IMR-90 (cell line): ENCODE measurements at regions not wholly inside any gene's neighbourhood (a gene's known extent, or its start where the extent isn't known, plus 50 kb on each side); places are given as distances from the start of the nearest gene placed in this dataset.

Source experiments
- ATAC-seq: fragments of 200-7000 bp; cut with Tn5 transposase; 2 replicates; pipeline ENCODE4 v1.9.1; 2020; ENCODE audit warnings: low read depth, mild to moderate bottlenecking, moderate library complexity
- BruUV-seq: library from RNA; stranded (reverse); fragments of 400-500 nt; replicated peaks from 2 replicates; lab custom pipeline; 2021; lab: Mats Ljungman, UMichigan
- CTCF ChIA-PET: fragments of 300-600 bp; formaldehyde crosslinking; extraction: SDS; loops from one replicate; lab custom pipeline; 2021; ENCODE audit warnings: antibody characterized with exemption; lab: Yijun Ruan, JAX
- POLR2A ChIA-PET: fragments of 300-600 bp; sonication (Branson Sonifier 250); formaldehyde crosslinking; loops from one replicate; lab custom pipeline; 2022; ENCODE audit warnings: antibody characterized with exemption; ENCODE audit not compliant: unreplicated experiment; lab: Charles Lee
- DNase-seq: peaks from one replicate; pipeline ENCODE4 v3.0.0; 2013
- H2AFZ ChIP-seq: replicated peaks from 2 replicates; pipeline ENCODE3; 2013; ENCODE audit warnings: low read length, mild to moderate bottlenecking; ENCODE audit not compliant: poor library complexity
- H2AK5ac ChIP-seq: 2 replicates; pipeline ENCODE4 v1.6.1; 2013; ENCODE audit warnings: low read depth, low read length, inconsistent platforms
- H2AK9ac ChIP-seq: replicated peaks from 2 replicates; pipeline ENCODE3; 2013; ENCODE audit warnings: mild to moderate bottlenecking, low read depth, low read length, moderate library complexity; ENCODE audit not compliant: poor library complexity
- H2BK120ac ChIP-seq: 2 replicates; pipeline ENCODE4 v1.6.1; 2013; ENCODE audit warnings: low read depth, low read length, inconsistent platforms
- H2BK15ac ChIP-seq: 3 replicates; pipeline ENCODE4 v1.6.1; 2013; ENCODE audit warnings: low read depth, low read length, inconsistent platforms
- H2BK20ac ChIP-seq: 2 replicates; pipeline ENCODE4 v1.6.1; 2013; ENCODE audit warnings: low read depth, mild to moderate bottlenecking, inconsistent platforms, low read length, moderate library complexity
- H2BK5ac ChIP-seq: 2 replicates; pipeline ENCODE4 v1.6.1; 2013; ENCODE audit warnings: mild to moderate bottlenecking, low read depth, low read length, inconsistent platforms; ENCODE audit not compliant: poor library complexity, severe bottlenecking
- H3K14ac ChIP-seq: replicated peaks from 2 replicates; pipeline ENCODE4 v1.6.1; 2013; ENCODE audit warnings: low read depth, low read length, inconsistent platforms
- H3K18ac ChIP-seq: 2 replicates; pipeline ENCODE4 v1.6.1; 2013; ENCODE audit warnings: low read depth, low read length, control low read depth
- H3K23ac ChIP-seq: 2 replicates; pipeline ENCODE4 v1.6.1; 2013; ENCODE audit warnings: low read depth, low read length, inconsistent platforms
- H3K27ac ChIP-seq: 2 replicates; pipeline ENCODE4 v1.5.1; 2013; ENCODE audit warnings: mild to moderate bottlenecking, control low read depth, low read length; ENCODE audit not compliant: insufficient read depth
- H3K27me3 ChIP-seq: 2 replicates; pipeline ENCODE4 v1.6.1; 2013; ENCODE audit warnings: low read length; ENCODE audit not compliant: control insufficient read depth, insufficient read depth
- H3K36me3 ChIP-seq: 2 replicates; pipeline ENCODE4 v1.6.1; 2013; ENCODE audit warnings: low read length, mixed read lengths; ENCODE audit not compliant: control insufficient read depth, insufficient read depth
- H3K4ac ChIP-seq: 2 replicates; pipeline ENCODE4 v1.6.1; 2013; ENCODE audit warnings: low read depth, low read length, inconsistent platforms
- H3K4me1 ChIP-seq: 2 replicates; pipeline ENCODE4 v1.6.1; 2013; ENCODE audit warnings: low read length, mixed read lengths; ENCODE audit not compliant: control insufficient read depth, insufficient read depth
- H3K4me2 ChIP-seq: 2 replicates; pipeline ENCODE4 v1.6.1; 2013; ENCODE audit warnings: low read depth, mild to moderate bottlenecking, control low read depth, low read length, moderate library complexity
- H3K4me3 ChIP-seq: 2 replicates; pipeline ENCODE4 v1.5.1; 2013; ENCODE audit warnings: low read depth, mild to moderate bottlenecking, control low read depth, low read length, moderate library complexity; ENCODE audit not compliant: insufficient read depth
- H3K56ac ChIP-seq: 2 replicates; pipeline ENCODE4 v1.6.1; 2013; ENCODE audit warnings: low read length, inconsistent platforms; ENCODE audit not compliant: insufficient read depth; ENCODE audit errors: extremely low read depth
- H3K79me1 ChIP-seq, 2 experiments: 2 replicates each; pipeline ENCODE4 v1.6.1; 2013; ENCODE audit warnings: low read length in 2 of 2, inconsistent platforms in 1 of 2, low read depth in 1 of 2
- H3K9ac ChIP-seq: 2 replicates; pipeline ENCODE4 v1.6.1; 2013; ENCODE audit warnings: low read depth, low read length, control low read depth
- H3K9me1 ChIP-seq: 2 replicates; pipeline ENCODE4 v1.6.1; 2013; ENCODE audit warnings: low read length, inconsistent platforms; ENCODE audit not compliant: insufficient read depth
- H3K9me3 ChIP-seq: 2 replicates; pipeline ENCODE4 v1.6.1; 2013; ENCODE audit warnings: low read length; ENCODE audit not compliant: control insufficient read depth, insufficient read depth
- H4K20me1 ChIP-seq: 2 replicates; pipeline ENCODE4 v1.6.1; 2013; ENCODE audit warnings: low read length, inconsistent platforms; ENCODE audit not compliant: insufficient read depth
- H4K5ac ChIP-seq: 2 replicates; pipeline ENCODE4 v1.6.1; 2013; ENCODE audit warnings: mild to moderate bottlenecking, low read depth, low read length, control low read depth
- H4K8ac ChIP-seq, 2 experiments: 2 replicates each; pipeline ENCODE4 v1.6.1; 2013; ENCODE audit warnings: low read depth in 2 of 2, low read length in 2 of 2, control low read depth in 1 of 2, inconsistent platforms in 1 of 2
- H4K91ac ChIP-seq: 2 replicates; pipeline ENCODE4 v1.6.1; 2013; ENCODE audit warnings: low read depth, low read length, inconsistent platforms; ENCODE audit not compliant: insufficient read depth
- BHLHE40 ChIP-seq: fragments of 150-350 bp; IDR thresholded peaks from 2 replicates; pipeline ENCODE4 v1.6.1; 2016; ENCODE audit warnings: mild to moderate bottlenecking, low read depth, low read length
- CEBPB ChIP-seq: IDR thresholded peaks from 2 replicates; pipeline ENCODE4 v1.6.1; 2012; ENCODE audit warnings: low read depth, low read length, improper control_type of control experiment
- CHD1 ChIP-seq: IDR thresholded peaks from 2 replicates; pipeline ENCODE4 v1.6.1; 2012; ENCODE audit warnings: low read depth, low read length, improper control_type of control experiment
- CTCF ChIP-seq: conservative IDR thresholded peaks from 2 replicates; pipeline ENCODE4 v1.5.1; 2012; ENCODE audit warnings: mild to moderate bottlenecking, low read depth, low read length, improper control_type of control experiment
- ELK1 ChIP-seq: fragments of 150-350 bp; IDR thresholded peaks from 2 replicates; pipeline ENCODE4 v1.6.1; 2016; ENCODE audit warnings: low read depth, mild to moderate bottlenecking, low read length, moderate library complexity, borderline replicate concordance
- FOS ChIP-seq: fragments of 150-350 bp; IDR thresholded peaks from 2 replicates; pipeline ENCODE4 v1.6.1; 2016; ENCODE audit warnings: low read depth, low read length
- MAFK ChIP-seq: IDR thresholded peaks from 2 replicates; pipeline ENCODE4 v1.6.1; 2012; ENCODE audit warnings: low read depth, low read length, improper control_type of control experiment
- MAZ ChIP-seq: IDR thresholded peaks from 2 replicates; pipeline ENCODE4 v1.6.1; 2012; ENCODE audit warnings: low read depth, mild to moderate bottlenecking, low read length, improper control_type of control experiment, moderate library complexity, borderline replicate concordance
- MXI1 ChIP-seq: IDR thresholded peaks from 2 replicates; pipeline ENCODE4 v1.6.1; 2012; ENCODE audit warnings: low read depth, mild to moderate bottlenecking, low read length, moderate library complexity, borderline replicate concordance
- NFE2L2 ChIP-seq: fragments of 150-350 bp; IDR thresholded peaks from 2 replicates; pipeline ENCODE4 v1.6.1; 2016; ENCODE audit warnings: low read depth, mild to moderate bottlenecking, low read length
- POLR2A ChIP-seq: IDR thresholded peaks from 2 replicates; pipeline ENCODE4 v1.6.1; 2012; ENCODE audit warnings: mild to moderate bottlenecking, low read depth, low read length
- RAD21 ChIP-seq: IDR thresholded peaks from 2 replicates; pipeline ENCODE4 v1.6.1; 2012; ENCODE audit warnings: low read length, improper control_type of control experiment
- RCOR1 ChIP-seq: IDR thresholded peaks from 2 replicates; pipeline ENCODE4 v1.6.1; 2012; ENCODE audit warnings: mild to moderate bottlenecking, low read length, improper control_type of control experiment; ENCODE audit not compliant: insufficient replicate concordance
- RFX5 ChIP-seq: IDR thresholded peaks from 2 replicates; pipeline ENCODE4 v1.8.0; 2012; ENCODE audit warnings: low read depth, mild to moderate bottlenecking, low read length, moderate library complexity
- SMC3 ChIP-seq: fragments of 150-350 bp; IDR thresholded peaks from 2 replicates; pipeline ENCODE4 v1.6.1; 2016; ENCODE audit warnings: low read depth, mild to moderate bottlenecking, antibody characterized with exemption, low read length, moderate library complexity
- USF2 ChIP-seq: fragments of 150-350 bp; IDR thresholded peaks from 2 replicates; pipeline ENCODE4 v1.6.1; 2017; ENCODE audit warnings: mild to moderate bottlenecking, antibody characterized with exemption, low read length, low read depth
- WGBS, 2 experiments: methylation state at CpG; one replicate each; pipeline versions ENCODE4 v1.1.5 to v1.1.7; 2013; ENCODE audit warnings: missing lambda C conversion rate in 2 of 2; ENCODE audit not compliant: insufficient read length in 1 of 2; ENCODE audit errors: extremely low coverage in 2 of 2; 5-methylcytosine and 5-hydroxymethylcytosine counted together
- dilution Hi-C: fragments of 300-500 bp; cut with HindIII; formaldehyde crosslinking; loops from one replicate; pipeline ENCODE4 v1.14.3; 2018; ENCODE audit warnings: low sequenced_read_pairs; ENCODE audit not compliant: unreplicated experiment
- in situ Hi-C: fragments of 300-500 bp; cut with MboI; formaldehyde crosslinking; loops from 3 replicates; pipeline ENCODE4 v1.14.3; 2019; ENCODE audit warnings: low sequenced_read_pairs, inconsistent platforms, mixed read lengths
- intact Hi-C: fragments of 100-400 bp; cut with micrococcal nuclease; formaldehyde crosslinking; loops from 2 replicates; pipeline ENCODE4 v1.10.0; 2022

GRCh38 chr3:76083992-76084391 lies 298.6 kb upstream of the ZNF717 start:
- Histone ChIP-seq H2AFZ (no peak overlapping the region), H2BK15ac (no peak overlapping the region), H3K4me2 (peak overlapping the region; percentile 53; the same call in 1 of the 2 replicates), H3K56ac (no peak overlapping the region), H3K23ac (no peak overlapping the region), H2BK120ac (no peak overlapping the region), H3K79me1 (no peaks in the 10 kb centered on the region), H2BK20ac (no peak overlapping the region), H3K9me3 (peaks cover 2% of the 10 kb centered on the region; the same call in 1 of the 2 replicates), H3K4me3 (no peak overlapping the region), H3K4ac (no peak overlapping the region), H3K9ac (no peak overlapping the region), H2BK5ac (no peak overlapping the region), H4K5ac (no peak overlapping the region), H3K18ac (no peak overlapping the region; the same call in 1 of the 2 replicates), H3K27ac (no peak overlapping the region), H4K91ac (no peak overlapping the region), H4K20me1 (no peaks in the 10 kb centered on the region), H3K4me1 (no peaks in the 10 kb centered on the region), H3K27me3 (no peaks in the 10 kb centered on the region), H4K8ac (no peak overlapping the region), H3K36me3 (no peaks in the 10 kb centered on the region), H2AK5ac (no peak overlapping the region), H2AK9ac (no peak overlapping the region), H3K14ac (no peak overlapping the region), H3K9me1 (no peaks in the 10 kb centered on the region)
- CTCF ChIA-PET = interaction anchor here (0.6 kb wide), 1 partner anchor 173 kb away, joined by 3 read pairs; no protein-coding TSS in a partner anchor
- DNase-seq (peak; percentile 41), ATAC-seq (peak; percentile 77)
- TF ChIP-seq FOS = no peak
- no peak for TF ChIP-seq BHLHE40
- no peak for TF ChIP-seq NFE2L2
- TF ChIP-seq ELK1 = no peak
- no peak for TF ChIP-seq RCOR1
- no peak for TF ChIP-seq CHD1
- no peak for TF ChIP-seq POLR2A
- TF ChIP-seq RFX5 = no peak
- TF ChIP-seq USF2 = no peak
- no peak for TF ChIP-seq MAFK
- TF ChIP-seq CEBPB = no peak
- TF ChIP-seq SMC3 = no peak
- no peak for TF ChIP-seq RAD21
- TF ChIP-seq CTCF = no peak
- no peak for TF ChIP-seq MAZ
- TF ChIP-seq MXI1 = no peak
- intact Hi-C loops (no loop called here), in situ Hi-C loops (no loop called here), dilution Hi-C loops (no loop called here)
- POLR2A ChIA-PET = no interaction called here
- no TSS peak for BruUV-seq
- WGBS, 2 experiments = no CpG with 5 or more reads among the region's 3 CpGs
